Calu3 (cell line): ENCODE measurements at regions not wholly inside any gene's neighbourhood (a gene's known extent, or its start where the extent isn't known, plus 50 kb on each side); places are given as distances from the start of the nearest gene placed in this dataset.

ENCODE experiments used
- BruUV-seq: library from RNA; stranded (reverse); fragments of 400-500 nt; replicated peaks from 2 replicates; lab custom pipeline; 2021; lab: Mats Ljungman, UMichigan
- CTCF ChIA-PET: fragments of 300-600 bp; sonication (Branson Sonifier 250); formaldehyde crosslinking; loops from one replicate; lab custom pipeline; 2022; ENCODE audit warnings: antibody characterized with exemption; lab: Charles Lee
- DNase-seq: peaks from one replicate; pipeline ENCODE4 v3.0.0; 2022
- H3K27ac Mint-ChIP-seq: one replicate; pipeline ENCODE4 v1.8.0; 2022; ENCODE audit warnings: mixed read lengths; ENCODE audit not compliant: unreplicated experiment
- H3K27me3 Mint-ChIP-seq: one replicate; pipeline ENCODE4 v1.8.0; 2022; ENCODE audit warnings: mixed read lengths; ENCODE audit not compliant: unreplicated experiment
- H3K36me3 Mint-ChIP-seq: one replicate; pipeline ENCODE4 v1.8.0; 2022; ENCODE audit warnings: mild to moderate bottlenecking, moderate library complexity, mixed read lengths; ENCODE audit not compliant: insufficient read depth, unreplicated experiment
- H3K4me1 Mint-ChIP-seq: one replicate; pipeline ENCODE4 v1.8.0; 2022; ENCODE audit warnings: mild to moderate bottlenecking, low read depth, mixed read lengths; ENCODE audit not compliant: unreplicated experiment
- H3K4me3 Mint-ChIP-seq: one replicate; pipeline ENCODE4 v1.8.0; 2022; ENCODE audit warnings: mild to moderate bottlenecking, low read depth, moderate library complexity, mixed read lengths; ENCODE audit not compliant: unreplicated experiment
- H3K9me3 Mint-ChIP-seq: one replicate; pipeline ENCODE4 v1.8.0; 2022; ENCODE audit warnings: low read depth, mixed read lengths; ENCODE audit not compliant: unreplicated experiment
- intact Hi-C: fragments of 100-400 bp; cut with micrococcal nuclease; formaldehyde crosslinking; loops from one replicate; pipeline ENCODE4 v1.10.0; 2022; ENCODE audit not compliant: unreplicated experiment
- TF ChIP-seq, protein P1 (sequence below): fragments of 200-600 bp; IDR thresholded peaks from one replicate; pipeline ENCODE4 v1.8.0; 2022; ENCODE audit warnings: antibody characterized with exemption; ENCODE audit not compliant: unreplicated experiment

GRCh38 chr6:44622956-44623355 is 235.4 kb downstream of the CDC5L start:
- no TSS peak for BruUV-seq
- TF ChIP-seq, protein P1, sequence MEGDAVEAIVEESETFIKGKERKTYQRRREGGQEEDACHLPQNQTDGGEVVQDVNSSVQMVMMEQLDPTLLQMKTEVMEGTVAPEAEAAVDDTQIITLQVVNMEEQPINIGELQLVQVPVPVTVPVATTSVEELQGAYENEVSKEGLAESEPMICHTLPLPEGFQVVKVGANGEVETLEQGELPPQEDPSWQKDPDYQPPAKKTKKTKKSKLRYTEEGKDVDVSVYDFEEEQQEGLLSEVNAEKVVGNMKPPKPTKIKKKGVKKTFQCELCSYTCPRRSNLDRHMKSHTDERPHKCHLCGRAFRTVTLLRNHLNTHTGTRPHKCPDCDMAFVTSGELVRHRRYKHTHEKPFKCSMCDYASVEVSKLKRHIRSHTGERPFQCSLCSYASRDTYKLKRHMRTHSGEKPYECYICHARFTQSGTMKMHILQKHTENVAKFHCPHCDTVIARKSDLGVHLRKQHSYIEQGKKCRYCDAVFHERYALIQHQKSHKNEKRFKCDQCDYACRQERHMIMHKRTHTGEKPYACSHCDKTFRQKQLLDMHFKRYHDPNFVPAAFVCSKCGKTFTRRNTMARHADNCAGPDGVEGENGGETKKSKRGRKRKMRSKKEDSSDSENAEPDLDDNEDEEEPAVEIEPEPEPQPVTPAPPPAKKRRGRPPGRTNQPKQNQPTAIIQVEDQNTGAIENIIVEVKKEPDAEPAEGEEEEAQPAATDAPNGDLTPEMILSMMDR = no peak
- no peak overlapping the region for H3K4me3 Mint-ChIP-seq
- H3K9me3 Mint-ChIP-seq = no peaks in the 10 kb centered on the region
- intact Hi-C loops = no loop called here
- CTCF ChIA-PET = no interaction called here
- no peaks in the 10 kb centered on the region for H3K36me3 Mint-ChIP-seq
- H3K27me3 Mint-ChIP-seq = peaks cover 45% of the 10 kb centered on the region
- no peaks in the 10 kb centered on the region for H3K4me1 Mint-ChIP-seq
- DNase-seq = no peak
- no peak overlapping the region for H3K27ac Mint-ChIP-seq

DNA sequence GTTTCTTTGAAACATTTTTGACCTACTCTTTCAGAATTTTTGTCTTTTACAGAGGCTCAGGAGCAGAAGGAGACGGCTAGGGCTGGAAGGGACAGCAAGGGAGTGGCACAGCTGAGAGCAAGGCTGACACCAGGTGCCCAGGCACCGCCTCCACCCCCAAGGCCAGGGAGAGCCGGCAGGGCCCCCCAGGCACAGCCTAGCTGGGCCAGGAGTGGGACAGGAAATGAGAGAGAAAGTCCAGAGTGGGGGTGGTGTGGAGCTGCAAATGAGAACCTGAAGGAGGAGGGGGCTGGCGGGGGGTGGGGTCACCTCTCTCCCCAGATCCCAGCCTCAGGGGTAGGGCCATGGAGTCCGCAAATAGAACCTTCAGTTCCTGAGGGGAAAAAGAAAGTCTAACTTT is 236.7 kb downstream of the CDC5L start:
- H3K4me1 Mint-ChIP-seq = no peaks in the 10 kb centered on the region
- intact Hi-C loops = no loop called here
- H3K36me3 Mint-ChIP-seq = no peaks in the 10 kb centered on the region
- no TSS peak for BruUV-seq
- peaks cover 44% of the 10 kb centered on the region for H3K27me3 Mint-ChIP-seq
- no peaks in the 10 kb centered on the region for H3K9me3 Mint-ChIP-seq
- TF ChIP-seq, protein P1 = no peak
- no peak overlapping the region for H3K4me3 Mint-ChIP-seq
- DNase-seq = no peak
- CTCF ChIA-PET = interaction anchor here (1.0 kb wide), 1 partner anchor 10 kb away, joined by 3 read pairs; no protein-coding TSS in a partner anchor
- H3K27ac Mint-ChIP-seq = no peak overlapping the region

GRCh38 chr6:44624936-44625573 is 237.5 kb downstream of the CDC5L start:
- Mint-ChIP-seq H3K9me3 (no peaks in the 10 kb centered on the region), H3K27me3 (peaks cover 44% of the 10 kb centered on the region), H3K4me3 (no peak overlapping the region), H3K4me1 (no peaks in the 10 kb centered on the region), H3K36me3 (no peaks in the 10 kb centered on the region), H3K27ac (no peak overlapping the region)
- CTCF ChIA-PET = interaction anchor here (0.9 to 1.0 kb wide), 2 partner anchors 11 to 149 kb away, joined by 3 to 4 read pairs; no protein-coding TSS in a partner anchor
- TF ChIP-seq, protein P1 = no peak
- intact Hi-C loops = no loop called here
- no TSS peak for BruUV-seq
- DNase-seq = no peak

GRCh38 chr6:44625996-44626395 is 238.5 kb downstream of the CDC5L start:
- no peaks in the 10 kb centered on the region for H3K36me3 Mint-ChIP-seq
- DNase-seq = no peak
- H3K27me3 Mint-ChIP-seq = peaks cover 44% of the 10 kb centered on the region
- no peak overlapping the region for H3K27ac Mint-ChIP-seq
- no peak overlapping the region for H3K4me3 Mint-ChIP-seq
- H3K9me3 Mint-ChIP-seq = no peaks in the 10 kb centered on the region
- CTCF ChIA-PET = no interaction called here
- TF ChIP-seq, protein P1 = no peak
- H3K4me1 Mint-ChIP-seq = no peaks in the 10 kb centered on the region
- intact Hi-C loops = no loop called here
- BruUV-seq = no TSS peak
